C4-2B (cell line): ENCODE measurements at regions not wholly inside any gene's neighbourhood (a gene's known extent, or its start where the extent isn't known, plus 50 kb on each side); places are given as distances from the start of the nearest gene placed in this dataset.

ENCODE experiments used
- CTCF ChIP-seq: fragments of 450-650 bp; conservative IDR thresholded peaks from 2 replicates; pipeline ENCODE4 v1.5.1; 2017; ENCODE audit warnings: mild to moderate bottlenecking
- ZFX ChIP-seq: fragments of 450-650 bp; IDR thresholded peaks from 2 replicates; pipeline ENCODE4 v1.6.1; 2017

GRCh38 chr6:55969526-55969925 is 94.1 kb upstream of the BMP5 start:
- TF ChIP-seq CTCF: no peak
- TF ChIP-seq ZFX: no peak
